H9 (cell line): ENCODE measurements at regions not wholly inside any gene's neighbourhood (a gene's known extent, or its start where the extent isn't known, plus 50 kb on each side); places are given as distances from the start of the nearest gene placed in this dataset.

ENCODE experiments used
- DNase-seq: peaks from one replicate; pipeline ENCODE4 v3.0.0-alpha.2; 2017
- H2AFZ ChIP-seq: one replicate; pipeline ENCODE4 v1.6.1; 2013; ENCODE audit warnings: mild to moderate bottlenecking, low read length, control low read depth, moderate library complexity
- H2AK5ac ChIP-seq: 2 replicates; pipeline ENCODE4 v1.6.1; 2013; ENCODE audit warnings: low read length, control low read depth, mixed read lengths; ENCODE audit not compliant: insufficient read length
- H2BK120ac ChIP-seq: one replicate; pipeline ENCODE4 v1.6.1; 2013; ENCODE audit warnings: low read depth, mild to moderate bottlenecking, low read length, control low read depth, inconsistent platforms; ENCODE audit not compliant: poor library complexity, severe bottlenecking
- H2BK12ac ChIP-seq: 2 replicates; pipeline ENCODE4 v1.6.1; 2013; ENCODE audit warnings: low read length, control low read depth, mixed read lengths, low read depth; ENCODE audit not compliant: insufficient read length
- H2BK15ac ChIP-seq: 2 replicates; pipeline ENCODE4 v1.6.1; 2013; ENCODE audit warnings: low read depth, low read length, control low read depth
- H2BK20ac ChIP-seq: one replicate; pipeline ENCODE4 v1.6.1; 2013; ENCODE audit warnings: low read depth, mild to moderate bottlenecking, low read length, control low read depth, inconsistent platforms; ENCODE audit not compliant: poor library complexity, severe bottlenecking
- H2BK5ac ChIP-seq: 2 replicates; pipeline ENCODE4 v1.6.1; 2013; ENCODE audit warnings: low read length, control low read depth, mixed read lengths; ENCODE audit not compliant: insufficient read length
- H3K14ac ChIP-seq: 2 replicates; pipeline ENCODE4 v1.6.1; 2013; ENCODE audit warnings: low read length, control low read depth; ENCODE audit not compliant: insufficient read depth
- H3K18ac ChIP-seq: 2 replicates; pipeline ENCODE4 v1.6.1; 2013; ENCODE audit warnings: low read depth, mild to moderate bottlenecking, mixed read lengths, low read length, control low read depth; ENCODE audit not compliant: insufficient read length
- H3K23ac ChIP-seq: 2 replicates; pipeline ENCODE4 v1.6.1; 2013; ENCODE audit warnings: low read length, control low read depth, mixed read lengths, low read depth; ENCODE audit not compliant: insufficient read length
- H3K23me2 ChIP-seq: 2 replicates; pipeline ENCODE4 v1.6.1; 2013; ENCODE audit warnings: low read depth, mild to moderate bottlenecking, mixed read lengths, low read length, control low read depth; ENCODE audit not compliant: insufficient read length, poor library complexity, severe bottlenecking
- H3K27ac ChIP-seq: 2 replicates; pipeline ENCODE4 v1.5.1; 2013; ENCODE audit warnings: low read length, control low read depth, mixed read lengths, low read depth; ENCODE audit not compliant: insufficient read length
- H3K27me3 ChIP-seq: 2 replicates; pipeline ENCODE4 v1.6.1; 2013; ENCODE audit warnings: low read length, control low read depth, inconsistent platforms; ENCODE audit not compliant: insufficient read depth
- H3K4ac ChIP-seq: 2 replicates; pipeline ENCODE4 v1.6.1; 2013; ENCODE audit warnings: low read depth, mild to moderate bottlenecking, control low read depth, inconsistent platforms, low read length, moderate library complexity
- H3K4me1 ChIP-seq: 2 replicates; pipeline ENCODE4 v1.6.1; 2013; ENCODE audit warnings: low read length, control low read depth, inconsistent platforms; ENCODE audit not compliant: insufficient read depth
- H3K4me2 ChIP-seq: 2 replicates; pipeline ENCODE4 v1.6.1; 2013; ENCODE audit warnings: low read length, control low read depth, mixed read lengths; ENCODE audit not compliant: insufficient read length, insufficient read depth
- H3K56ac ChIP-seq: 2 replicates; pipeline ENCODE4 v1.6.1; 2013; ENCODE audit warnings: low read depth, mild to moderate bottlenecking, mixed read lengths, low read length, control low read depth; ENCODE audit not compliant: insufficient read length
- H3K79me1 ChIP-seq: 2 replicates; pipeline ENCODE4 v1.6.1; 2013; ENCODE audit warnings: low read depth, mild to moderate bottlenecking, moderate library complexity, low read length, control low read depth, inconsistent platforms; ENCODE audit not compliant: insufficient read depth, poor library complexity, severe bottlenecking
- H3K79me2 ChIP-seq: 2 replicates; pipeline ENCODE4 v1.6.1; 2013; ENCODE audit warnings: low read length, control low read depth, inconsistent platforms; ENCODE audit not compliant: insufficient read depth
- H3K9ac ChIP-seq: 2 replicates; pipeline ENCODE4 v1.6.1; 2013; ENCODE audit warnings: low read length, control low read depth, mixed read lengths; ENCODE audit not compliant: insufficient read length; ENCODE audit errors: extremely low read depth
- H3K9me3 ChIP-seq: one replicate; pipeline ENCODE4 v1.6.1; 2013; ENCODE audit warnings: low read depth, low read length, inconsistent platforms; ENCODE audit not compliant: control insufficient read depth
- H3T11ph ChIP-seq: one replicate; pipeline ENCODE4 v1.6.1; 2013; ENCODE audit warnings: mild to moderate bottlenecking, low read length, control low read depth, inconsistent platforms
- H4K20me1 ChIP-seq: one replicate; pipeline ENCODE4 v1.6.1; 2013; ENCODE audit not compliant: control insufficient read depth, insufficient read length, insufficient read depth
- H4K5ac ChIP-seq: 2 replicates; pipeline ENCODE4 v1.6.1; 2013; ENCODE audit warnings: low read depth, mild to moderate bottlenecking, mixed read lengths, low read length, control low read depth; ENCODE audit not compliant: insufficient read length
- H4K8ac ChIP-seq: replicated peaks from 2 replicates; pipeline ENCODE4 v1.6.1; 2013; ENCODE audit warnings: low read length, control low read depth, mixed read lengths, low read depth; ENCODE audit not compliant: insufficient read length
- H4K91ac ChIP-seq: 2 replicates; pipeline ENCODE4 v1.6.1; 2013; ENCODE audit warnings: low read depth, mild to moderate bottlenecking, moderate library complexity, mixed read lengths, low read length, control low read depth; ENCODE audit not compliant: insufficient read length
- H3K27ac Mint-ChIP-seq, 3 experiments: 2 replicates in 2 of 3; 3 replicates in 1 of 3; pipeline ENCODE4 v1.8.0; 2020 to 2021; ENCODE audit warnings: mixed read lengths in 3 of 3, mild to moderate bottlenecking in 1 of 3, moderate library complexity in 1 of 3
- H3K27me3 Mint-ChIP-seq: 2 replicates; pipeline ENCODE4 v1.8.0; 2021; ENCODE audit warnings: low read depth, mild to moderate bottlenecking, moderate library complexity, mixed read lengths
- H3K36me3 Mint-ChIP-seq, 3 experiments: 2 replicates in 2 of 3; 3 replicates in 1 of 3; pipeline ENCODE4 v1.8.0; 2020 to 2021; ENCODE audit warnings: low read depth in 3 of 3, mixed read lengths in 3 of 3; ENCODE audit not compliant: insufficient read depth in 1 of 3
- H3K4me1 Mint-ChIP-seq, 2 experiments: 2 replicates each; pipeline ENCODE4 v1.8.0; 2020; ENCODE audit warnings: mixed read lengths in 2 of 2
- H3K4me3 Mint-ChIP-seq, 2 experiments: 2 replicates in 1 of 2; 3 replicates in 1 of 2; pipeline ENCODE4 v1.8.0; 2020 to 2021; ENCODE audit warnings: mild to moderate bottlenecking in 2 of 2, mixed read lengths in 2 of 2, moderate library complexity in 1 of 2
- H3K9me3 Mint-ChIP-seq, 2 experiments: 2 replicates in 1 of 2; 3 replicates in 1 of 2; pipeline ENCODE4 v1.8.0; 2020; ENCODE audit warnings: mild to moderate bottlenecking in 2 of 2, mixed read lengths in 2 of 2, moderate library complexity in 1 of 2
- WGBS: extraction: QIAGEN DNeasy Blood & Tissue Kit; methylation state at CpG from one replicate; pipeline ENCODE4 v1.1.7; 2013; ENCODE audit warnings: missing lambda C conversion rate, low lambda C conversion rate, mixed read lengths; ENCODE audit not compliant: insufficient read length; ENCODE audit errors: extremely low coverage; 5-methylcytosine and 5-hydroxymethylcytosine counted together
- TF ChIP-seq, protein P1 (sequence below): fragments of 200-600 bp; sonication (generic); conservative IDR thresholded peaks from 3 replicates; pipeline ENCODE4 v1.8.0; 2021; ENCODE audit warnings: antibody characterized with exemption, mild to moderate bottlenecking

DNA sequence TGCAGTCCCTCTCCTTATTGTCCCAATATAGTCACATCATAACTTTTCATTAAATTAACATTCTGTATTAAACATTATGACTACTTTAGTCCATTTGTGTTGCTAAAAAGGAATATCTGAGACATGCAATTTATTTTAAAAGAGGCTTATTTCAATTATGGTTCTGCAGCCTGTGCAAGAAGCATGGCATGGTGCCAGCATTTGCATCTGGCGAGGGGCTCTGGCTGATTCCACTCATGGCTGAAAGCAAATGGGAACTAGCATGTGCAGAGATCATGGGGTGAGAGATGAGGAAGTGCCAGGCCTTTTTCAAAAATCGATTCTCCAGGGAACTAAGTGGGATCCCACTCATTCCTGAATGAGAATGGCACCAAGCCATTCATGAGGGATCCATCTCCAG is 476.3 kb upstream of the RPS6KA3 start:
- Histone ChIP-seq H3K4me1 (no peaks in the 10 kb centered on the region), H2BK120ac (no peak overlapping the region), H4K91ac (no peak overlapping the region), H3K79me2 (no peaks in the 10 kb centered on the region), H4K5ac (no peak overlapping the region), H4K8ac (no peak overlapping the region), H2BK15ac (no peak overlapping the region), H3K27me3 (no peaks in the 10 kb centered on the region), H2AFZ (no peak overlapping the region), H3K14ac (no peak overlapping the region), H3K18ac (no peak overlapping the region), H2BK20ac (no peak overlapping the region), H2BK12ac (no peak overlapping the region), H3K4me2 (no peak overlapping the region), H2BK5ac (no peak overlapping the region), H3K9ac (no peak overlapping the region), H3K23ac (no peak overlapping the region), H3K56ac (no peak overlapping the region), H2AK5ac (no peak overlapping the region), H4K20me1 (no peaks in the 10 kb centered on the region), H3K27ac (no peak overlapping the region), H3T11ph (no peak overlapping the region), H3K9me3 (peaks cover 17% of the 10 kb centered on the region), H3K4ac (no peak overlapping the region), H3K23me2 (no peaks in the 10 kb centered on the region), H3K79me1 (no peaks in the 10 kb centered on the region)
- Mint-ChIP-seq H3K4me3 (no peak overlapping the region), H3K27ac (no peak overlapping the region), H3K9me3 (peaks cover 0 to 33% of the 10 kb centered on the region in 2 experiments; a peak in 3 of 5 replicates), H3K27me3 (no peaks in the 10 kb centered on the region), H3K36me3 (no peaks in the 10 kb centered on the region; a peak in 1 of 7 replicates), H3K4me1 (peaks cover 8 to 15% of the 10 kb centered on the region in 2 experiments)
- no peak for DNase-seq
- WGBS: no CpG with 5 or more reads among the region's 2 CpGs
- TF ChIP-seq, protein P1, sequence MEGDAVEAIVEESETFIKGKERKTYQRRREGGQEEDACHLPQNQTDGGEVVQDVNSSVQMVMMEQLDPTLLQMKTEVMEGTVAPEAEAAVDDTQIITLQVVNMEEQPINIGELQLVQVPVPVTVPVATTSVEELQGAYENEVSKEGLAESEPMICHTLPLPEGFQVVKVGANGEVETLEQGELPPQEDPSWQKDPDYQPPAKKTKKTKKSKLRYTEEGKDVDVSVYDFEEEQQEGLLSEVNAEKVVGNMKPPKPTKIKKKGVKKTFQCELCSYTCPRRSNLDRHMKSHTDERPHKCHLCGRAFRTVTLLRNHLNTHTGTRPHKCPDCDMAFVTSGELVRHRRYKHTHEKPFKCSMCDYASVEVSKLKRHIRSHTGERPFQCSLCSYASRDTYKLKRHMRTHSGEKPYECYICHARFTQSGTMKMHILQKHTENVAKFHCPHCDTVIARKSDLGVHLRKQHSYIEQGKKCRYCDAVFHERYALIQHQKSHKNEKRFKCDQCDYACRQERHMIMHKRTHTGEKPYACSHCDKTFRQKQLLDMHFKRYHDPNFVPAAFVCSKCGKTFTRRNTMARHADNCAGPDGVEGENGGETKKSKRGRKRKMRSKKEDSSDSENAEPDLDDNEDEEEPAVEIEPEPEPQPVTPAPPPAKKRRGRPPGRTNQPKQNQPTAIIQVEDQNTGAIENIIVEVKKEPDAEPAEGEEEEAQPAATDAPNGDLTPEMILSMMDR: no peak
